GM19023 (cell line): ENCODE measurements at regions not wholly inside any gene's neighbourhood (a gene's known extent, or its start where the extent isn't known, plus 50 kb on each side); places are given as distances from the start of the nearest gene placed in this dataset.

Source experiments
- ATAC-seq: cut with Tn5 transposase; IDR thresholded peaks from one replicate; pipeline ENCODE4 v1.9.1; 2021; ENCODE audit warnings: mild to moderate bottlenecking, moderate library complexity; ENCODE audit not compliant: unreplicated experiment

GRCh38 chr6:12504325-12504966, 212.1 kb upstream of the PHACTR1 start:
- ATAC-seq, result no peak

GRCh38 chr6:12505486-12505885, 211.1 kb upstream of the PHACTR1 start:
- ATAC-seq, result no peak

GRCh38 chr6:12506159-12506558, 210.4 kb upstream of the PHACTR1 start:
- ATAC-seq, result no peak

- no peak for ATAC-seq
These were observed 208.9 kb upstream of the PHACTR1 start for GRCh38 chr6:12507636-12508035.

GRCh38 chr6:12508553-12508952, 208.0 kb upstream of the PHACTR1 start:
- ATAC-seq, result no peak

GRCh38 chr6:12509060-12509459, 207.5 kb upstream of the PHACTR1 start:
- no peak for ATAC-seq

GRCh38 chr6:12516070-12516469, 200.5 kb upstream of the PHACTR1 start:
- ATAC-seq, result no peak

GRCh38 chr6:12522347-12522746, 194.2 kb upstream of the PHACTR1 start:
- no peak for ATAC-seq

- ATAC-seq, result no peak
These were observed 192.8 kb upstream of the PHACTR1 start for GRCh38 chr6:12523726-12524125.

- no peak for ATAC-seq
These were observed 191.3 kb upstream of the PHACTR1 start for GRCh38 chr6:12525276-12525675.

- ATAC-seq, result no peak
These were observed 189.2 kb upstream of the PHACTR1 start for GRCh38 chr6:12527339-12527738.

- no peak for ATAC-seq
These were observed 188.4 kb upstream of the PHACTR1 start for GRCh38 chr6:12528136-12528535.

GRCh38 chr6:12528581-12529363, 187.8 kb upstream of the PHACTR1 start:
- ATAC-seq, result no peak

GRCh38 chr6:12529364-12530019, 187.1 kb upstream of the PHACTR1 start:
- no peak for ATAC-seq

- ATAC-seq, result no peak
These were observed 186.2 kb upstream of the PHACTR1 start for GRCh38 chr6:12530345-12530744.

- no peak for ATAC-seq
These were observed 183.0 kb upstream of the PHACTR1 start for GRCh38 chr6:12533586-12533985.

- ATAC-seq, result no peak
These were observed 182.3 kb upstream of the PHACTR1 start for GRCh38 chr6:12534069-12534853.

- ATAC-seq, result no peak
These were observed 180.8 kb upstream of the PHACTR1 start for GRCh38 chr6:12535586-12536314.

GRCh38 chr6:12536416-12536815, 180.2 kb upstream of the PHACTR1 start:
- ATAC-seq, result no peak

- ATAC-seq, result no peak
These were observed 179.2 kb upstream of the PHACTR1 start for GRCh38 chr6:12537389-12537788.
